B cell (primary cell): ENCODE measurements at regions not wholly inside any gene's neighbourhood (a gene's known extent, or its start where the extent isn't known, plus 50 kb on each side); places are given as distances from the start of the nearest gene placed in this dataset.

Experiments used
- ATAC-seq: fragments of 200-7000 bp; cut with Tn5 transposase; one replicate; pipeline ENCODE4 v1.10.0; 2021; ENCODE audit warnings: low read depth, mild to moderate bottlenecking, moderate number of reproducible peaks, moderate library complexity
- CTCF ChIA-PET: fragments of 350-600 bp; sonication (Branson Sonifier 250); formaldehyde crosslinking; loops from one replicate; lab custom pipeline; 2021; ENCODE audit warnings: antibody characterized with exemption, inconsistent platforms; lab: Charles Lee
- POLR2A ChIA-PET: fragments of 350-600 bp; sonication (Branson Sonifier 250); formaldehyde crosslinking; loops from one replicate; lab custom pipeline; 2021; ENCODE audit warnings: antibody characterized with exemption; lab: Charles Lee
- DNase-seq: peaks from one replicate; pipeline ENCODE4 v3.0.0; 2013
- H2AFZ ChIP-seq: 2 replicates; pipeline ENCODE4 v1.6.1; 2012; ENCODE audit warnings: mild to moderate bottlenecking, low read depth, low read length; ENCODE audit not compliant: insufficient read depth, poor library complexity, severe bottlenecking
- H3K27ac ChIP-seq, 2 donors: 1 replicate in 1 of 2; 2 replicates in 1 of 2; pipeline ENCODE4 v1.5.1; 2012 to 2013; ENCODE audit warnings: low read length in 2 of 2, mild to moderate bottlenecking in 2 of 2, moderate library complexity in 1 of 2
- H3K27me3 ChIP-seq, 4 experiments: fragments of 200-600 bp in 1 of 4; sonication (generic) in 1 of 4; replicated peaks in 1 of 4; 1 replicate in 2 of 4; 2 replicates in 2 of 4; pipeline versions ENCODE4 v1.6.1 to v1.7.0; 2013 to 2016; ENCODE audit warnings: low read length in 3 of 4, mild to moderate bottlenecking in 2 of 4, mixed read lengths in 1 of 4, moderate library complexity in 1 of 4; ENCODE audit not compliant: insufficient read depth in 4 of 4, control insufficient read depth in 3 of 4; ENCODE audit errors: control extremely low read depth in 1 of 4
- H3K36me3 ChIP-seq, 2 experiments: replicated peaks in 1 of 2; 1 replicate in 1 of 2; 2 replicates in 1 of 2; pipeline versions ENCODE4 v1.6.1 to v1.7.1; 2013; ENCODE audit warnings: low read length in 1 of 2; ENCODE audit not compliant: insufficient read depth in 2 of 2, control insufficient read depth in 1 of 2; ENCODE audit errors: control extremely low read depth in 1 of 2, extremely low read depth in 1 of 2
- H3K4me1 ChIP-seq, 2 donors: fragments of 200-600 bp in 1 of 2; sonication (generic) in 1 of 2; 1 replicate in 1 of 2; 2 replicates in 1 of 2; pipeline versions ENCODE4 v1.5.1 to v1.6.1; 2013 to 2017; ENCODE audit warnings: low read length in 2 of 2; ENCODE audit not compliant: control insufficient read depth in 2 of 2, insufficient read depth in 2 of 2
- H3K4me2 ChIP-seq: replicated peaks from 2 replicates; pipeline ENCODE3; 2012; ENCODE audit warnings: mild to moderate bottlenecking, low read depth, low read length; ENCODE audit not compliant: poor library complexity, severe bottlenecking
- H3K4me3 ChIP-seq, 5 experiments: fragments of 200-600 bp in 1 of 5; sonication (generic) in 1 of 5; 1 replicate in 3 of 5; 2 replicates in 2 of 5; pipeline versions ENCODE4 v1.5.1 to v1.7.0; 2011 to 2016; ENCODE audit warnings: low read length in 4 of 5, mild to moderate bottlenecking in 4 of 5, low read depth in 2 of 5, control low read depth in 1 of 5, moderate library complexity in 1 of 5; ENCODE audit not compliant: insufficient read depth in 1 of 5; ENCODE audit errors: control extremely low read depth in 1 of 5, extremely low read depth in 1 of 5
- H3K79me2 ChIP-seq: fragments of 200-600 bp; sonication (generic); one replicate; pipeline ENCODE4 v1.6.0; 2016; ENCODE audit warnings: low read length; ENCODE audit not compliant: control insufficient read depth, insufficient read depth
- H3K9ac ChIP-seq: fragments of 200-600 bp; sonication (generic); 2 replicates; pipeline ENCODE4 v1.6.1; 2017; ENCODE audit warnings: mild to moderate bottlenecking, low read length, moderate library complexity
- H3K9me3 ChIP-seq, 3 donors: one replicate each; pipeline versions ENCODE4 v1.6.1 to v1.7.1; 2013; ENCODE audit warnings: low read length in 2 of 3; ENCODE audit not compliant: control insufficient read depth in 2 of 3, insufficient read depth in 1 of 3; ENCODE audit errors: control extremely low read depth in 1 of 3
- H4K20me1 ChIP-seq: 2 replicates; pipeline ENCODE4 v1.6.0; 2012; ENCODE audit warnings: mild to moderate bottlenecking, low read length; ENCODE audit not compliant: insufficient read depth, control insufficient read depth, poor library complexity, severe bottlenecking
- H3K27ac Mint-ChIP-seq: one replicate; pipeline ENCODE4 v1.8.0; 2021; ENCODE audit warnings: mixed read lengths
- H3K27me3 Mint-ChIP-seq: one replicate; pipeline ENCODE4 v1.8.0; 2021; ENCODE audit warnings: mixed read lengths
- H3K4me1 Mint-ChIP-seq: one replicate; pipeline ENCODE4 v1.8.0; 2021; ENCODE audit warnings: mixed read lengths
- H3K4me3 Mint-ChIP-seq: one replicate; pipeline ENCODE4 v1.8.0; 2021; ENCODE audit warnings: mixed read lengths
- H3K9me3 Mint-ChIP-seq: one replicate; pipeline ENCODE4 v1.8.0; 2022; ENCODE audit warnings: mixed read lengths; ENCODE audit not compliant: insufficient read depth
- EZH2 ChIP-seq: IDR thresholded peaks from 2 replicates; pipeline ENCODE4 v1.6.1; 2012; ENCODE audit warnings: borderline replicate concordance, low read depth, mild to moderate bottlenecking, moderate library complexity, low read length; ENCODE audit not compliant: insufficient read depth, poor library complexity, severe bottlenecking
- WGBS: methylation state at CpG from one replicate; pipeline ENCODE4 v1.1.5; 2013; ENCODE audit warnings: missing lambda C conversion rate; ENCODE audit not compliant: insufficient coverage; 5-methylcytosine and 5-hydroxymethylcytosine counted together
- intact Hi-C: fragments of 100-400 bp; cut with micrococcal nuclease; formaldehyde crosslinking; loops from one replicate; pipeline ENCODE4 v1.10.0; 2022
- TF ChIP-seq, protein P1 (sequence below): fragments of 200-600 bp; IDR thresholded peaks from one replicate; pipeline ENCODE4 v1.8.0; 2022; ENCODE audit warnings: antibody characterized with exemption, mild to moderate bottlenecking

DNA sequence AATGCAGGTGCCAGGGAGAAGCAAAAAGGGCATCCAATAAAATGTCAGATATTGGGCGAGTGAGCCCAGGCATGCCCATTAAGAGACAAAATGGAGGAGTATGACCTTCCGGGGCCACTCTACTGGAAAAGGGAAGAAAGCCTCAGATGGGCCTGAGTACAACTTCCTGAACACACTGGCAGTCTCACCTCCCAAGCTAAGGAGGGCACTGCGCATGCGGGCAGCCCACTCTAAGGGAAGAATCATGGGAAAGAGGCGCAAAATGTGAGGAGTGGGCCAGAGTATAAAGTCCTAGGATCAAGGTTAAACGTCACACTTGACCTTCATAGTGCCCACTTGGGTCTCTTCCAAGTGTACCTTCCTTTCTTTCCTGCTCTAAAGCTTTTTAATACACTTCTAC is 63.5 kb downstream of the TIGD2 start:
- Mint-ChIP-seq H3K4me3 (no peak overlapping the region), H3K27ac (no peak overlapping the region), H3K27me3 (peaks cover 6% of the 10 kb centered on the region), H3K4me1 (no peaks in the 10 kb centered on the region), H3K9me3 (no peaks in the 10 kb centered on the region)
- no peak overlapping the region for H3K27ac ChIP-seq
- no peak for TF ChIP-seq EZH2
- TF ChIP-seq, protein P1, sequence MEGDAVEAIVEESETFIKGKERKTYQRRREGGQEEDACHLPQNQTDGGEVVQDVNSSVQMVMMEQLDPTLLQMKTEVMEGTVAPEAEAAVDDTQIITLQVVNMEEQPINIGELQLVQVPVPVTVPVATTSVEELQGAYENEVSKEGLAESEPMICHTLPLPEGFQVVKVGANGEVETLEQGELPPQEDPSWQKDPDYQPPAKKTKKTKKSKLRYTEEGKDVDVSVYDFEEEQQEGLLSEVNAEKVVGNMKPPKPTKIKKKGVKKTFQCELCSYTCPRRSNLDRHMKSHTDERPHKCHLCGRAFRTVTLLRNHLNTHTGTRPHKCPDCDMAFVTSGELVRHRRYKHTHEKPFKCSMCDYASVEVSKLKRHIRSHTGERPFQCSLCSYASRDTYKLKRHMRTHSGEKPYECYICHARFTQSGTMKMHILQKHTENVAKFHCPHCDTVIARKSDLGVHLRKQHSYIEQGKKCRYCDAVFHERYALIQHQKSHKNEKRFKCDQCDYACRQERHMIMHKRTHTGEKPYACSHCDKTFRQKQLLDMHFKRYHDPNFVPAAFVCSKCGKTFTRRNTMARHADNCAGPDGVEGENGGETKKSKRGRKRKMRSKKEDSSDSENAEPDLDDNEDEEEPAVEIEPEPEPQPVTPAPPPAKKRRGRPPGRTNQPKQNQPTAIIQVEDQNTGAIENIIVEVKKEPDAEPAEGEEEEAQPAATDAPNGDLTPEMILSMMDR = no peak
- intact Hi-C loops = no loop called here
- H3K36me3 ChIP-seq = no peaks in the 10 kb centered on the region
- ATAC-seq (no peak), DNase-seq (no peak)
- no peak overlapping the region for H3K4me2 ChIP-seq
- CTCF ChIA-PET = no interaction called here
- H3K9me3 ChIP-seq = no peaks in the 10 kb centered on the region
- no peaks in the 10 kb centered on the region for H3K4me1 ChIP-seq
- WGBS = 96% methylated on average over 5 of the region's 6 CpGs
- H3K4me3 ChIP-seq = no peak overlapping the region
- no peak overlapping the region for H2AFZ ChIP-seq
- no peak overlapping the region for H3K9ac ChIP-seq
- POLR2A ChIA-PET = no interaction called here
- H3K27me3 ChIP-seq = no peaks in the 10 kb centered on the region
- H3K79me2 ChIP-seq = no peaks in the 10 kb centered on the region
- no peaks in the 10 kb centered on the region for H4K20me1 ChIP-seq

DNA sequence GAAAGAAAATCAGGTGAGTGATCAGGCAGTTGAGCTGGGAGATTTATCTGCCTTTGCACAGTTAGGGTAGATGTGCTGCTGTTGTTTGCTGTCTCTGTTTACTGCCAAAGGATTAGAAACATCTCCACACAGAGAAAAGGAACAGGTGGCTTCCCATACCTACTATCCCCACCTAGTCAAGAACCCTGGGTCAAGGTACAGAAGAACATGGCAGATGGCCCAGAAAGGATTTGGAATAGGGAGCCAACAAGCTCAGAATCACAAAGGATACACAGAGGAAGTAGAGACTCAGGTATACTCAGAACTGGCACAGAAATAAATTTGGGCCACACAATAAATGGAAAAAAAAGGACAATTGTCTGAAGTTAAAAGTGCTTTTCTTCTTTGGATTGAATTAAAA is 64.3 kb downstream of the TIGD2 start:
- no peak overlapping the region for H3K4me3 ChIP-seq
- Mint-ChIP-seq H3K4me3 (no peak overlapping the region), H3K27ac (no peak overlapping the region), H3K27me3 (peaks cover 6% of the 10 kb centered on the region), H3K4me1 (no peaks in the 10 kb centered on the region), H3K9me3 (no peaks in the 10 kb centered on the region)
- no peaks in the 10 kb centered on the region for H4K20me1 ChIP-seq
- H3K36me3 ChIP-seq = no peaks in the 10 kb centered on the region
- H3K27me3 ChIP-seq = no peaks in the 10 kb centered on the region
- H3K4me2 ChIP-seq = no peak overlapping the region
- H3K27ac ChIP-seq = no peak overlapping the region
- no peak overlapping the region for H3K9ac ChIP-seq
- H3K9me3 ChIP-seq = no peaks in the 10 kb centered on the region
- ChIA-PET POLR2A (no interaction called here), CTCF (no interaction called here)
- no peaks in the 10 kb centered on the region for H3K79me2 ChIP-seq
- no peak overlapping the region for H2AFZ ChIP-seq
- intact Hi-C loops = no loop called here
- H3K4me1 ChIP-seq = no peaks in the 10 kb centered on the region
- DNase-seq = no peak
- no peak for ATAC-seq
- TF ChIP-seq EZH2 = no peak
- TF ChIP-seq, protein P1 = no peak
